ENCODE measurements at regions not wholly inside any gene's neighbourhood (a gene's known extent, or its start where the extent isn't known, plus 50 kb on each side); places are given as distances from the start of the nearest gene placed in this dataset.

DNA sequence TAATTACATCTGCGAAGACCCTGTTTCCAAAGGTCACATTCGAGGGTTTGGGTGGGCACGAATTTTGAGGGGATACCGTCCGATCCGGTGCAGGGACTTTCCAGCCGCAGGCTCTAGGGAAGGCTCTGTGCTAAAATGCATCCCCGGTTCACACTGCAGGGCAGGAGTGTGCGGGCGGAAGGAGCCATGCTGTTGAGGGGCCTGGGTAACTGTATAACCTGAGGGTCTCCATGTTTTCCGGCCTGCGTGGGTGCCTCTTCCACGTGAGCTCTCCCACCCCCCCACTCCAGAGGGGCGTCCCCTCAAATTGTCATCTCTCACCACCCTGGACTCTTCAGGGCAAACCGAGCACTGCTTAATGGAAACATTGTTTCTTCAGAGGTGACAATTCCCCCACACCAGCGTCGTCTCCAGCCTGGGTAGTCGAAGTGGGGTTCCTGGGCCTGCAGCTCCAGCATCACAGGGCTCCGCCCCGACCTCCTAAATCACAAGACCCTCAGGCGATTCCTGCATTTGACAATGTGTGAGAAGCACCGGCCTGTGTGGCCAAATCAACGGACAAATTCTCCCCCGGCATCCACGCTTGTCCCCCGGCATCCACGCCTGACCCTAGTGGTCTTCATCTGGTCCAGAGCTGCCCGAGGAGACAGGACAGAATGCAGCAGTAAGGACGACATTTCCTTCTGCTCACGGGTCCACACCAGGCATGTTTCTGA lies 51.2 kb downstream of the FOXL3 start:
- no peak for DNase-seq (ENCODE audit: low read depth)

DNA sequence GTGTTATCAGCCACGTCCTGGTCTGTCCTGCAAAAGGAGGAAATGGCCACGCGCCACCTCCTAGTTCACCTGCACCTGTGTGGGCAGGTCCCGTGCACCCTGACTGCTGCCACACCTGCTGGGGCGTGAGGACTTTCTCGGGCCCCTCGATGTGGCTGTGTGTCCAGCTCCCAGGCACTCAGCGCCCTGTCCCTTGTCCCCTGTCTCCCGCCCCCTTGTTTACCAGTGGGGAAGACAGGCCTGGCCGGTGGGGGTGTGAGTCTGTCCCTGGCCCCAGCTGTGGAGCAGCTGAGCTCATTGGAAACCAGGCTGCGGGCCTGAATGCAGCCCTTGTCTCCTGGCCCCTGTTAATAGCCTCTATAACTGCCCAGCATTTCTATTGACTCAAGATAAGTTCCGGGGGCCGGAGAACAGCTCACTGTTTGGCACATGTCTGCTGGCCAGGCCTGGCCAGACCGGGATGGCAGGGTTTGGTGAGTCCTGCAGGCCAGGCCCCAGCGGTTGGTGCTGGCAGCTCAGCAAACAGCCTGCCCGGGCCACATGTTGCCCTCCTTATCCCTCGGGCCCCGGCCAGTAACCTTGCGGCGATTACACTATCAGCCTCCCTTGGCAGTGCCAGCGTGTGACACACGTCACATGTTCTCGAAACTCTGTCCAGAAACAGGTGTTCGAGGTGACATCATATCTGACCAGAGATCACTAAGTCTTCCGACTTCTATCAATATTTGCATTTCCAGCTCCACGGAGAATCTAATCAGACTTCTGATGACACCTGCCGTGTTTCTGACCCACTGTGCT lies 52.1 kb downstream of the FOXL3 start:
- DNase-seq (ENCODE audit: low read depth) = no peak

DNA sequence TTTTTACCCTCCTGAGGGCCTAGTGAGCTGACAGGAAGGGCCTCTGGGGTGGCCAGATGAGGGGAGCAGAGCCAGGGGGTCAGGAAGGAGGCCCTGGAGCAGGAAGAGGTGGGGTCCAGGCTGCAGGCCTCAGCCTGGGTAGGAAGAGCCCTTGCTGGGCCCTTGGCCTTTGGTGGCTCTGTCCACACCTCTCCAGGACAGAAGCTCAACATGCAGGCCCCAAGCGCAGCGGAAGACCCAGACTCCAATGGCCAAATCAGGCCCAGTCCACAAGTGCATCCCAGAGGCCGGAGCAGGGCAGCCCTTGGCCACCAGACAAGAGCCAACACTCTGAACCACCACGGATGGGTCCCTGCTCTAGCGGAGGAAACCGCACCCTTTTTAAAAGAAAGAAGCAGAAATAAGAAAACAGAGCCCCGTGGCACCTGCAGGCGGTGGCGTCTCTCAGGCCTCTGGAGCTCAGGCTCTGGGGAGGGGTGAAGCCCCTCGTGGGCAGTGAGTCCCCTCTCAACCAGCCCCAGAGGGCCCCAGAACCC lies 52.8 kb downstream of the FOXL3 start:
- DNase-seq (ENCODE audit: low read depth) = no peak

DNA sequence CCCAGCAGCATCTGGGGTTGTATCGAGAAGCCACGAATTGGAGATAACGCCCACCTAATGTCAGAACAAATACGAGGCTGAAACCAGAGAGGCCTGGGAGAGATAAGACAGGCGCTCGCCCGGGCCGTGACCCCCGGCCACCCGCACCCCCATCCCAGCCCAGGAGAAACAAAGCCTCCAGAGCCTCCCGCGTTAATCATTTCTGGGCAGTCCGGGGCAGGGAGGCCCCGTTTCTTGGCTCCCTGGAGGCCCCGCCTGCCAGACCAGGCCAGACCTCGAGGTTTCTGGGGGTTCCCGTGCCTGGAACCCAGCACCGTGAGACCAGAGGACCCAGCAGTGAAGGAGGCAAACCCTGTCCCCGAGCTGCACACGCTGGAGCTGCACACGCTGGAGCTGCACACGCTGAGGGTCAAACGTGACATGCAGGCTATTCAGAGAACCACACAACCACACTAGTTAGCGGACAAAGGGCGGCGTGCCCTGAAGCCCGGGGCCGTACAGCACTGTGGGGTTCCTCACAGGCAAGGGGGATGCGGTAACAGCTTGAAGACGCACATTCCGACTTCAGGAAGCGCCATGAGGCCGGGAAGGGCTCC lies 53.4 kb downstream of the FOXL3 start:
- DNase-seq (ENCODE audit: low read depth) = no peak

DNA sequence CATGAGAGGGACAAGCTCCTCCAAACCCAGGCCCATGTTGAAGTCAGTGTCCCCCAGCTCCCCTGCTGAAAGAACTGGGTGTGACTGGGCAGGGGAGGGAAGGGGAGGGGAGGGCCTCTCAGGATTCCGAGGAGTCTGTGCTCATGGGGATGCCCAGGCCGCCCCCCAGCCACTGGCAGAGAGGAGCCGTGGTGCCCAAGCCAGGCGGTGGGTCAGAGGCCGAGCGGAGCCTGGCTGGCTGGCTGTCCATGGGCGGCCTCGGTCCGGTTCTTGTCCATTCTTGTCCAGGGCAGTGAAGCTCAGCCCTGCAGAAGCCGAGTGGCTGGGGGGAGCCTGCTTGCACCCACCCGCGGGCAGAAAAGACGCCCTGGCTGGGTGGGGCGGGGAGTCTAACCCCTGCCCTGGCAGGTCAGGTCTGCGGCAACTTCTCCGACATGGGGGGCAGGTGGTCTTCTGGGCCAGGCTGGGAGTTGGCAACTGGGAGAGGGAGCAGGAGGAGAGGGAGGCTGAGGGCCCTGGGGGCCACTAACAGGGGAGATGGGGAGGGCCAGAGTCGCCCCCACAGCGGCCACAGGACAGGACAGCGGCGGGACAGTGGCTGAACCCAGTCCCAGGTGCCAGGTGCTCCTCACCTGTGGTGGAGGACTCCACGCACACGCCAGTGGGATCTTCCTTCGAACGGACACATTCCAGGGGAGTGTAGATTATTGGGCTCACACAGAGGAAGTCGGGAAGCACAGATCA lies 54.1 kb downstream of the FOXL3 start:
- no peak for DNase-seq (ENCODE audit: low read depth)

DNA sequence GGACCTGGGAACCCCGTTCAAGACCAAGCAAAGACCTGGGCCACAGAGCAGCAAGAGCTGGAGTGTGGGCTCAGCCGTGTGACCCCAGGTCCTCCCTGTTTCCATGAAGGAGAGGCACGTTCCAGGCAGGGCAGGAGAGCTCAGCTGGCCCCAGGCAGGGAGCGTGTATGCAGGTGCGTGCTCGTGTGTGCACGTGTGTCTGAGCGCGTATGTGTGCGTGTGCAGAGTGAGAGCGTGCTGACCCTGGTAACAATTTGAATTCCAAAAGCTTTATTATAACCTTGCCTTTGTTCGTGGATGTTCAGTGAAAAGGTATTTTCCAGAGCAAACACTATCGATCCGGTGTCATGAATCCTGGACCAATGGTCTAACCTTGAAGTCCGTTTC lies 54.6 kb downstream of the FOXL3 start:
- DNase-seq (ENCODE audit: low read depth) = no peak

DNA sequence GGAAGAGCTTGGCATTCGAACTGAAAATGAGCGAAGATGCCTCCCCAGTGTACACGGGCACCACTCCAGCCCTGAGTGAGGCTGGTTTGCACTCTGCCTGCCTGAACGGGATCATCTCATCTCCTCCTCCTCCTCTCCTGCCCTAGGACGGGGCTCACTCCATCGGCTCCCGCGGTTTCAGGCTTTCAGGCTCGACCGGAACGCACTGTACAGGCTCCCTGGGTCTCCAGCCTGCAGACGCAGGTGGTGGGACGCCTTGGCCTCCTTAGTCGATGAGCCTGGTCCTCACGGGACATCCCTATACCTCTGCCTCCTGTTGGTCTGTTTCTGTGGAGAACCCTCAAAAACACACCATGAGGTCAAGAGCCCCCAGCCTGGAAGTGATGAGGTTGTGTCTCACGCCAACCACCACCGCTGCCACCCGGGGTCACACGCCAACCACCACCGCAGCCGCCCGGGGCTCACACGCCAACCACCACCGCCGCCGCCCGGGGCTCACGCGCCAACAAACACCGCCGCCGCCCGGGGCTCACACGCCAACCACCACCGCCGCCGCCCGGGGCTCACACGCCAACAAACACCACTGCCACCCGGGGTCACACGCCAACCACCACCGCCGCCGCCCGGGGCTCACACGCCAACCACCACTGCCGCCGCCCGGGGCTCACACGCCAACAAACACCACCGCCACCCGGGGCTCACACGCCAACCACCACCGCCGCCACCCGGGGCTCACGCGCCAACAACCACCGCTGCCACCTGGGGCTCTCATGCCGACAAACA lies 56.3 kb downstream of the FOXL3 start:
- no peak for DNase-seq (ENCODE audit: low read depth)

DNA sequence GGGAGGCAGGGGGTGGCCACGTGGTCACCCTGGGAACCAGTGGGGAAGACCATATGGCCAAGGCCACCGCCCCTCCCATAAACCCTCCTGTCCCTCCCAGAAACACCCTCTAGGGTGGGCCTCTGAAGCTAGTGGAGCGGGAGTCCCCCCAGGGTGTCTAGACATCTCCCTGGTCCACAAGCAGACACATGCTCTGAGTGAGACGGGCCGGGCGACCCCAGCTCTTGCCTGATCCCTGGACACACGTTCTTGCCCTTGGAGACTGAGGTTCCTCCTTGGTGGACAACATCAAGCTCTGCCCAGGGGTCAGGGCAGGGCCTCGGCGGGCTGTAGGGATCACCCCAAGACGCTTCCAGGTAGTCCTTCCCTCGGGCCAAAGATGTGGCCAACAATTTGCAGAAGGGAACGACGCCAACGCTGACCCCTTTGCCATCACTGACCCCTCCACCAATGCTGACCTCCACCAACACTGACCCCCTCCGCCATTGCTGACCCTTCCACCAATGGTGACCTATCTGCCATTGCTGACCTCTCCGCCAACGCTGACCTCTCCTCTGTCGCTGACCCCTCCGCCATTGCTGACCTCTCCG lies 57.1 kb downstream of the FOXL3 start:
- no peak for DNase-seq (ENCODE audit: low read depth)

DNA sequence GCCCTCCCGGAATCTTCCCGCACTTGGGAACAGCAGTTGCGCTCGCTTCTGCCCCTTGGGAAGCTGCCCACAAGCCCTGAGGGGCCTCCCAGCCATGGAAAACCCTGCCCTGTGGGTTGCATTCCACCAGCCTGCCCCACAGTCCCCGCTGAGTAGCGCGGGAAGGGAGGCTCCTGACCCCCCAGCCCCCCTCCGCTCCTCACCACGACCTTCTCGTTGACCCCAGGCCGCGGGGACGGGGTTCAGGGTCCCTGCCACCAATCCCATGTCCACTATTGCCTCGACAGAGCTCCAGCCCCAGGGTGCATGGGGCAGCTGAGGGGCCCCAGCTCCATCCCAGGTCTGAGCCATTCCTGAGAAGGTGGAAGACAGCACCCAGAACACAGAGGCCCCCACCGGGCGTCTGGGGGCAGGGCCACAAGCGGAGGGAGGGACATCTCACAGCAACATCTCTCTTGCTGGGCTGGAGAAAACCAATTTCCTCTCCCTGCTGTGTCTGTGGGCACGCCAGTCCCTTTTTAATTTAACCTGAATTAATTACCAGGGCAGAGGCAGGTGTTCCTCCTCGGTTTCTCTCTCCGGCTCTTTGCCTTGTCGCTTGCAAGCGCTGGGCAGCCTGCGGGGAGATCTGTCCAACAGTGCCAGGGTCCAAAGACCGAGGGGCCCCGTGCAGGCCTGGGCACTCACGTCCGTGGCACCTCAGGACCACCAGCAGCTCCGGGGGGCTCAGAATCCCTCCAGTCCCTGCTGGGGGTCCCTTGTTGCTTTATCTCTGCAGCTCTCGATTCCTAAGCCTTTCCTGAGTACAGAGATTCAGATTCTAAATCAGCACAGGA lies 57.9 kb downstream of the FOXL3 start:
- no peak for DNase-seq (ENCODE audit: low read depth)

DNA sequence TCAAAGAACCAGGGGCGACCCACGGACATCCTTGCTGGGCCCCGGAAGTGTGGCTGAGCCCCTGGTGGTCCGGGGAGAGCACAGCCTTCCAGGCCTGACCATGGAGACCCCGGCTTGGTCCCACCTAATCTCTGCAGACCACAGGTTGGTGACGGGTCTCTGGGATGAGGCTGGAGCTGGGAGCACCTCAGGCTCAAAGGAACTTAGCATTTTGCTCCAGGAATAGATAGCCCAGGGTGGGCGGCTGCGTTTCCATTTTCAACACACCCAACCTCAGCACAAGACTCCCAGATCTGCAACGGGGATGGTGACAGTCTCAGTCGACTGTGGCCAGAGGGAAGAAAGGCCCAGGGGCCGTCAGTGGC lies 58.5 kb downstream of the FOXL3 start:
- DNase-seq (ENCODE audit: low read depth) = no peak

DNA sequence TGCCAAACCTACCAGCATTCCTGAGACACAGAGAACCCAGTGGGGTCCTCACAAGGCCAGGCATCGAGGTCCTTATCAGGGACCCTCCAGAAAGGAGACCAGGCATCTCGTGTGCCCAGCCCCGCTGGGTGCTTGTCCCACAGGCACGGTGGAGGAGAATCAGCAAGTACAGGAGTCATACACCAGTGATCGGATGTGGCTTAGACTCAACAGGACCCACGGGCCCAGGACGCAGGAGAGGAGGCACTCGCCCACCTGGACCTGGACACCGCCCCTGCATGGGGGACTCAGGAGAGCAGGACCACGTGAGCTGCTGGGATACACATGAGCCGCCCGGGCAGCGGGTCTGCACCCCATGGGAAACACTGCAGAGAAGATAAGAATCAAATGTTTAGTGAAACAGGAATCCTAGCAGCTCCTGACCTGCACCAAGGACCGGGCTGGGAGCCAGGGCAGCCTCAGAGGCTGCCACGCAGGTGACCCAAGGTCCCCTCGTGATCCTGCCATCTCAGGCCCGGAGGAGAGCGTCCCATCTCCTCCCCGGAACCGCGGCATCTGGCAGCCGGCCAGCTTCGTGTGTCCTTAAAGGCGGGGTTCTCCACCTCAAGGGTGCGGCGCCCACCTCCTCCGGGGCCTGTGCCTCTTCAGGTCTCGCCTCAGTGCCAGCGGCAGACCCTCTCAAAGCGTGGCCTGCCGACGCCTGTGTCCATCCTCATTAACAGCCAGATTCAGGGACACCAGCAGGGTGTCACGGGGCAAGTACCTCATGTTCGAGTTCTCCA lies 59.2 kb downstream of the FOXL3 start:
- DNase-seq (ENCODE audit: low read depth) = no peak

DNA sequence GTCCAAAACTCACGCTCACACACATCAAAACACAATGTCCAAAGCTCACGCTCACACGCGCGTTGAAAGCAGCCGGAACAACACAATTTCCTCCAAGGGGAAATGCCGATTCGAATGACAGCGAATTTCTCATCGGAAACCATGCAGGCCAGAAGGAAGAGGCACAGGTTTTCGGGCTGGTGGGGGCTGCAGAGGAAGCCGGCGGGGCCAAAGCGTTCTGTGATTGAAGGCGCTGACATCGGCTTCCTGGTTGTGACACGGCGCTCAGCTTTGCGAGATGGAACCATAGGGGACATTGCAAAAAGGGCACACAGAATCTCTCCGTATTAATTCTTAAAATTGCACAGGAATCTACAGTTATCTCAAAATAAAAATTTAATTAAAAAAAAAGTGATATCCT lies 61.3 kb downstream of the FOXL3 start:
- no peak for DNase-seq (ENCODE audit: low read depth)

DNA sequence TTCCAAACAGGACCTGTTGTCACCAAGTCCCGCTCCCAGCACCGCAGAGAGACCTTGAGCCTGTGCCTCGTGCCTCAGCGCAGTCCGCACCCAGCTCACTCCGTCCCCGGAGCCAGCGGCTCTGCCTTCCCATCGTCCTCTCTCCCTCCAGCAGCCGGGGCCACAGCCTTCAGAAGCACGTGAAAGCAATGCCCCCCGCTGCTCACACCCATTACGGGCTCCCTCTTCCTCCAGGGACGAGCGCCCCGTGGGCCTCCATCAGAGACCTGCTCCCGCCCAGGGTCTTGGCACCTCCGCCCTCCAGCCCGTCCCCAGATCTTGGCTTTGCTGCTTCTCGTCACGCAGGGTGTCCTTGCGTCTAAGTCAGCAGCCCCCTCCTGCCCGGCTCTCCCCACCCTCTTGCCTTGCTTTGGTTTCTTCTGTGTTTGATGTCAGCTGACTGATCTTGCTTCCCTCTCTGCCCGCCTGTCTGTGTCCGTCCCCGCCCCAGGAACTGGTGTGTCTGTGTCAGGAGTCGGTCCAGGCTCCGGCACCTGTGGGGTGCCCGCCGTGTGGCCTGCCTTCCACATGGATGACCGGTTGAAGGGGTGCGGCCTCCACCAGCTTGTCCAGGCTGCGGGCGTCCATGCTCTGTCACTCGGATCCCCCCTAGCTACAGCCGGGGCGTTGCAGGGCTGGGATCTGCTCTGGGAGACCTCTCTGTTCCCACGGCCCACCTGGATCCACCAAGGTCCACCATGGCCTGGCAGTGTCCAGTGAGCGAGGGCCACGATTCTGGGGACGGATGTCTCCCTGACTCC lies 61.9 kb downstream of the FOXL3 start:
- DNase-seq (ENCODE audit: low read depth) = no peak

DNA sequence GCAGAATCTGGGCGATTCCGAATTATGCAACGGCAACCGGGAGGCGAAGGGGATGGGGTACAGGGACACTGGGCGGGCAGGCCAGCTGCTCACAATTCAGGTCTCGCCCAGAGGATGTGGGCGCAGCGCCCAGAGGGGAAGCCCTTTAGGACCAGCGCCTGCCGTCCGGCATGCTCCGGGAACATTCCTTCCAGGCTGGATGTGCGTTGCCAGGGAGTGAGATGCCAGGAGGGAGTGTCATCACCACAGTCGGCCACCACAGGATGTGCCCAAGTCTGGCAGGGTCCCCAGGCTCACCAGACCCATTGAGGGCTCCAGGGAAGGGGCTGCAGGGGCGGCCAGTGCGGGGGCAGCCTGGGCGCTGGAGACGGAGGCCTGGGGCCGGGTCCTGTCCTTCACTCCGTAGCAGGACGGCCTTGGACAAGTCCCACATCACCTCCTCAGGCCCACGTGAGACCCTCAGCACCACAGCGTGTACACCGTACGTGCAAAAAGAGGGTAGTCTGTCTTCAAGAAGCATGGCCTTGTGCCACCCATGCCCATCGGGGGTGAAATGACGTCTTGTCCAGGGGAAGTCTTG lies 63.9 kb downstream of the FOXL3 start:
- DNase-seq (ENCODE audit: low read depth) = peak; percentile 17

DNA sequence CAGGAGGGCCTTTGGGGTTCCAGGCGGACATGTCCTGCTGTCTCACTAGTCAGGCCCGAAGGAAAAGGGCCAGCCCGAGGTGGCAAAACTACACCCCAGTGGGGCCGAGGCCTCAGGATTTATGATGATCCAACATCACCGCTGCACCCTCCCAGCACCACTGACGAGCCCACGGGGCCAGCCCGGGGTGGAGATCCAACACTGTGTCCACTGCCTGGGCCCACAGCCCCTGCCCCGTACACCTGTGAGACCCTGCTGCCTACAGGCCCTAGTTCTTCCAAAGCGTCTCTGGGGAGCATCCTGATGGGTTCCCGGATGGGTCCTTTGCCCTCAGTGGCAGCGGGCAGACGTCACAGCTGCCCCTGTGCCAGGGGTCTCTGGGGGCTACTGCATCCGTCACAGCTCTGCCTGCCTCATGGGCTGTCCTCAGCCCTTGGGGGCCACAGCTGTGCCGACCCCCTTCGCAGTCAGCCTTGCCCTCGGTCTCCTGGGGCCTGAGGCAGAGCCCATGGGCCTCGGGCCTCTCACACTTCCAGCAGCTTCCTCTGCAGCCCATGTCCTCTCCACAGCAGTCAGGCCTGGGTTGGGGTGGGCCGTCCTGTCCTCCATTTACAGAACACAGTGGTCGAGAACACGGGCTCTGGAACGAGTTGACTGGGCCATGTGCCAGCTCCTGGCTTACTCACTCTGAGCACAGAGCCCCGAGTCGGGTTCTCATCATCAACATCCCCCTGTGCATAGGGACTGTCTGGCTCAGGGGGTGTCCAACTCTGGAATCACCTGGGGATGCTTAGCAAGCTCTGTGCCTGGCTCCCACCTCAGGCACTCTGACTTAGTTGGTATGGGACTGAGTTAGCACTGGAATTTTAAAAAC lies 64.9 kb downstream of the FOXL3 start:
- no peak for DNase-seq (ENCODE audit: low read depth)

DNA sequence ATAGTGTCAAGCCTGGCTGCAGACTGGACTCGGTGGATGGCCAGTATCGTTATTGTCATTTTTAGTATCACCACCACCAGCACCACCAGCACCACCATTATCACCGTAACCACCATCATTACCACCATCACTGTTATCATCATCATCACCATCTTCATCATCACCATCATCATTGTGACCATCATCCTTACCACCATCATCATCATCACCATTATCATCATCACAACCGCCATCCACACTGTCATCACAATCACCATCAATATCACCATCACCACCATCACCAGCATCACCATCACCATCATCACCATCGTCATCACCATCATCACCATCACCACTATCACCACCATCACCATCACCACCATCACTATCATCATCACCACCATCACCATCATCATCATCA lies 65.6 kb downstream of the FOXL3 start:
- DNase-seq (ENCODE audit: low read depth) = no peak

DNA sequence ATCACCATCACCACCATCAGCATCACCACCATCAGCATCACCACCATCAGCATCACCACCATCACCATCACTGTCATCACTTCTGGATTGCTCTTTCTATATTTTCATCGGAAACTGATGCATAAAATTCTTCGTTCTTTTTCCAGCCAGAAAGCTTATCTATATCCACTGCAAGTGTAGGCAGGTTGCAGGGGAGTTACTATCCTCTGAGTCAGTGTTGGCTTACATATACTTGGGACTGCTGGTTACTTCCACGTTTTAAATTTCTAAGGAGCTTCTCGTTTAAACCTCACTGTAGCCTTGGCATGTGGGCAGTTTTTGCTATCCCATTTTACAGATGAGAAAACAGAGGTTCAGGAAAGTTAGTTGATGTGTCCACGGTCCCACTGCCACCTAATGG lies 66.1 kb downstream of the FOXL3 start:
- DNase-seq (ENCODE audit: low read depth) = no peak

Data from HT1080 (cell line).